H1 (cell line): ENCODE measurements at regions not wholly inside any gene's neighbourhood (a gene's known extent, or its start where the extent isn't known, plus 50 kb on each side); places are given as distances from the start of the nearest gene placed in this dataset.

Experiments used
- BRCA1 ChIP-seq: IDR thresholded peaks from 2 replicates; pipeline ENCODE4 v1.6.1; 2012; ENCODE audit warnings: low read depth, low read length, improper control_type of control experiment
- CBX5 ChIP-seq: fragments of 300-800, 300-1000 bp; sonication (generic); IDR thresholded peaks from 2 replicates; pipeline ENCODE4 v1.7.1; 2016; ENCODE audit warnings: antibody characterized with exemption, low read length, low read depth
- CEBPB ChIP-seq: IDR thresholded peaks from 2 replicates; pipeline ENCODE4 v1.6.1; 2012; ENCODE audit warnings: low read depth, low read length
- CHD1 ChIP-seq: IDR thresholded peaks from 2 replicates; pipeline ENCODE4 v1.6.1; 2012; ENCODE audit warnings: low read depth, low read length, improper control_type of control experiment
- KDM5A ChIP-seq: fragments of 200-600 bp; IDR thresholded peaks from 2 replicates; pipeline ENCODE4 v1.7.1; 2012; ENCODE audit warnings: mild to moderate bottlenecking, low read length, inconsistent platforms, mixed read lengths
- TF ChIP-seq, protein P1 (sequence below): IDR thresholded peaks from 2 replicates; pipeline ENCODE4 v1.6.1; 2012; ENCODE audit warnings: inconsistent platforms

GRCh38 chr1:219726480-219727272, 113.8 kb upstream of the ZC3H11B start (continued):
- TF ChIP-seq CEBPB: no peak
- TF ChIP-seq, protein P1, sequence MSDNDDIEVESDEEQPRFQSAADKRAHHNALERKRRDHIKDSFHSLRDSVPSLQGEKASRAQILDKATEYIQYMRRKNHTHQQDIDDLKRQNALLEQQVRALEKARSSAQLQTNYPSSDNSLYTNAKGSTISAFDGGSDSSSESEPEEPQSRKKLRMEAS: no peak
- no peak for TF ChIP-seq BRCA1
- TF ChIP-seq CBX5: no peak
- no peak for TF ChIP-seq KDM5A
- TF ChIP-seq CHD1: no peak
